Body of pancreas (tissue), 4 donors: ENCODE measurements at regions not wholly inside any gene's neighbourhood (a gene's known extent, or its start where the extent isn't known, plus 50 kb on each side); places are given as distances from the start of the nearest gene placed in this dataset.

Experiments used
- ATAC-seq: fragments of 150-250 bp; one replicate; pipeline ENCODE4 v1.9.1; 2016
- DNase-seq, 4 donors: peaks; one replicate each; pipeline ENCODE4 v3.0.0-alpha.2; 2019
- H3K27ac ChIP-seq, 4 donors: fragments of 200-600 bp; sonication (generic); 1 replicate in 3 of 4; 2 replicates in 1 of 4; pipeline versions ENCODE4 v1.5.1 to v1.6.1; 2016 to 2019; ENCODE audit warnings: mild to moderate bottlenecking in 1 of 4, mixed read lengths in 1 of 4, moderate library complexity in 1 of 4
- H3K27me3 ChIP-seq, 2 donors: fragments of 200-600 bp; sonication (generic); one replicate each; pipeline ENCODE4 v1.6.0; 2016; ENCODE audit warnings: mild to moderate bottlenecking in 1 of 2
- H3K36me3 ChIP-seq, 2 donors: fragments of 200-600 bp; sonication (generic); replicated peaks in 1 of 2; 2 replicates each; pipeline ENCODE4 v1.5.1; 2016; ENCODE audit warnings: low read depth in 2 of 2; ENCODE audit not compliant: insufficient read depth in 1 of 2
- H3K4me1 ChIP-seq: fragments of 200-600 bp; sonication (generic); one replicate; pipeline ENCODE4 v1.6.0; 2016
- H3K4me3 ChIP-seq, 2 donors: fragments of 200-600 bp; sonication (generic); 1 replicate in 1 of 2; 2 replicates in 1 of 2; pipeline ENCODE4 v1.5.1; 2016 to 2019
- H3K9me3 ChIP-seq, 3 donors: fragments of 200-600 bp; sonication (generic); 1 replicate in 2 of 3; 2 replicates in 1 of 3; pipeline ENCODE4 v1.5.1; 2016
- POLR2A ChIP-seq, 3 donors: fragments of 450-650 bp; IDR thresholded peaks; one replicate each; pipeline ENCODE4 v1.6.1; 2016; ENCODE audit warnings: antibody characterized with exemption in 3 of 3, mild to moderate bottlenecking in 2 of 3
- WGBS, 2 donors: methylation state at CpG; one replicate each; pipeline ENCODE4 v1.1.5; 2017; 5-methylcytosine and 5-hydroxymethylcytosine counted together
- intact Hi-C: fragments of 100-400 bp; cut with DNase I; formaldehyde crosslinking; loops from one replicate; pipeline ENCODE4 v1.15.1; 2023
- TF ChIP-seq, protein P1 (sequence below), 7 experiments: fragments of 450-650 bp in 4 of 7; fragments of 200-600 bp in 3 of 7; sonication (generic) in 3 of 7; IDR thresholded peaks; one replicate each; pipeline ENCODE4 v1.5.1; 2016 to 2019; ENCODE audit warnings: antibody characterized with exemption in 7 of 7

- Histone ChIP-seq H3K36me3 (no peaks in the 10 kb centered on the region), H3K9me3 (no peaks in the 10 kb centered on the region), H3K4me1 (no peaks in the 10 kb centered on the region), H3K27ac (no peak overlapping the region), H3K27me3 (no peaks in the 10 kb centered on the region), H3K4me3 (no peak overlapping the region)
- 0 to 1% methylated on average over 2 of the region's 2 CpGs for WGBS, 2 donors
- ATAC-seq: no peak
- intact Hi-C loops: no loop called here
- no peak for DNase-seq
- TF ChIP-seq POLR2A (IDR thresholded peaks at IDR 0.05): no peak
- TF ChIP-seq, protein P1, sequence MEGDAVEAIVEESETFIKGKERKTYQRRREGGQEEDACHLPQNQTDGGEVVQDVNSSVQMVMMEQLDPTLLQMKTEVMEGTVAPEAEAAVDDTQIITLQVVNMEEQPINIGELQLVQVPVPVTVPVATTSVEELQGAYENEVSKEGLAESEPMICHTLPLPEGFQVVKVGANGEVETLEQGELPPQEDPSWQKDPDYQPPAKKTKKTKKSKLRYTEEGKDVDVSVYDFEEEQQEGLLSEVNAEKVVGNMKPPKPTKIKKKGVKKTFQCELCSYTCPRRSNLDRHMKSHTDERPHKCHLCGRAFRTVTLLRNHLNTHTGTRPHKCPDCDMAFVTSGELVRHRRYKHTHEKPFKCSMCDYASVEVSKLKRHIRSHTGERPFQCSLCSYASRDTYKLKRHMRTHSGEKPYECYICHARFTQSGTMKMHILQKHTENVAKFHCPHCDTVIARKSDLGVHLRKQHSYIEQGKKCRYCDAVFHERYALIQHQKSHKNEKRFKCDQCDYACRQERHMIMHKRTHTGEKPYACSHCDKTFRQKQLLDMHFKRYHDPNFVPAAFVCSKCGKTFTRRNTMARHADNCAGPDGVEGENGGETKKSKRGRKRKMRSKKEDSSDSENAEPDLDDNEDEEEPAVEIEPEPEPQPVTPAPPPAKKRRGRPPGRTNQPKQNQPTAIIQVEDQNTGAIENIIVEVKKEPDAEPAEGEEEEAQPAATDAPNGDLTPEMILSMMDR (IDR thresholded peaks at IDR 0.05): no peak
These were observed 56.9 kb downstream of the SLITRK6 start for GRCh38 chr13:85742355-85742754.

GRCh38 chr13:85741017-85741416 lies 58.2 kb downstream of the SLITRK6 start:
- intact Hi-C loops: no loop called here
- Histone ChIP-seq H3K4me3 (no peak overlapping the region), H3K9me3 (no peaks in the 10 kb centered on the region), H3K27me3 (no peaks in the 10 kb centered on the region), H3K4me1 (no peaks in the 10 kb centered on the region), H3K27ac (no peak overlapping the region), H3K36me3 (no peaks in the 10 kb centered on the region)
- DNase-seq: no peak
- WGBS, 2 donors: 64 to 67% methylated on average over 3 of the region's 3 CpGs
- TF ChIP-seq POLR2A (IDR thresholded peaks at IDR 0.05): no peak
- TF ChIP-seq, protein P1 (IDR thresholded peaks at IDR 0.05): no peak
- ATAC-seq: no peak

- Histone ChIP-seq H3K9me3 (no peaks in the 10 kb centered on the region), H3K27me3 (no peaks in the 10 kb centered on the region), H3K36me3 (no peaks in the 10 kb centered on the region), H3K4me3 (no peak overlapping the region), H3K4me1 (no peaks in the 10 kb centered on the region), H3K27ac (no peak overlapping the region)
- DNase-seq (no peak), ATAC-seq (no peak)
- 58 to 59% methylated on average over 9 of the region's 9 CpGs for WGBS, 2 donors
- TF ChIP-seq, protein P1 (IDR thresholded peaks at IDR 0.05): no peak
- TF ChIP-seq POLR2A (IDR thresholded peaks at IDR 0.05): no peak
- intact Hi-C loops: no loop called here
These were observed 60.4 kb downstream of the SLITRK6 start for GRCh38 chr13:85738696-85739320.

DNA sequence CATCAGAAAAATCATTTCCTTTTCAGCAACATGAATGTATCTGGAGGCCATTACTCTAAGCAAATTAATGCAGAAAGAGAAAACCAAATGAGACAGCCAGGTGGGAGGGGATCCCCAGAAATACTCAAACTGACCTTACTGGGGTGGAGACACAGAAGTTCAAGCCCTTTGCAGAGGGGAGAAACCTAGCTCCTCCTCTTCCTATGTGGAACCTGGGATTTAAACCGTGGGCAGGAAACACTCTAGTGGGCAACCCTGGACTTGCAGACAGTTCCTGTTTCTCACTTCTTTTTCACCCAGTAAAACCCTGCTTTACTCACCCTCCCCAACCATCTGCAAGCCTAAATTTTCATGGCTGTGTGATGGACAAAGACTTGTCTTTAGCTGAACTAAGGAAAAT lies 61.3 kb downstream of the SLITRK6 start:
- intact Hi-C loops: no loop called here
- ATAC-seq (no peak), DNase-seq (no peak)
- no peaks in the 10 kb centered on the region for H3K36me3 ChIP-seq
- WGBS, 2 donors: 60 to 64% methylated on average over 1 of the region's 1 CpG
- no peaks in the 10 kb centered on the region for H3K4me1 ChIP-seq
- no peaks in the 10 kb centered on the region for H3K9me3 ChIP-seq
- TF ChIP-seq POLR2A (IDR thresholded peaks at IDR 0.05): no peak
- TF ChIP-seq, protein P1 (IDR thresholded peaks at IDR 0.05): no peak
- no peak overlapping the region for H3K27ac ChIP-seq
- no peak overlapping the region for H3K4me3 ChIP-seq
- H3K27me3 ChIP-seq: no peaks in the 10 kb centered on the region

DNA sequence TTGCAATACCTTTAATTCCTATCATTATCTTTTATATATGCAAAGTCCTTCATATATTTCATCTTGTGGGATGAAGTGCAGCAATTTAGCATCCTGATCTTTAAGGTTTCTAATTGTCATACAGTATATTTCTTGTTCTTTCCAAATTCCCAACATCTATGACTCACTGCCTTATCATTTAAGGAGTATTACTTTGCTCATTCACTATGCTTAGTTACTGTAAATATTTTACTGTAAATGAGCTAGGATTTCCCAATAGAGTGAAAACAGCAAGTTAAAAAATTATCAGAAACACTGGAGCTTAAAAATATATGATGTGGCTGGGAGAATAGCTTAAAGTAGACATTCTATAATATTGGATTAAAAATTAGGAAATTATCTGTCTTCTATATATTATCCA lies 69.9 kb downstream of the SLITRK6 start:
- Histone ChIP-seq H3K9me3 (no peaks in the 10 kb centered on the region), H3K36me3 (no peaks in the 10 kb centered on the region), H3K27me3 (no peaks in the 10 kb centered on the region), H3K4me1 (no peaks in the 10 kb centered on the region), H3K27ac (no peak overlapping the region), H3K4me3 (no peak overlapping the region)
- TF ChIP-seq, protein P1 (IDR thresholded peaks at IDR 0.05): no peak
- TF ChIP-seq POLR2A (IDR thresholded peaks at IDR 0.05): no peak
- ATAC-seq (no peak), DNase-seq (no peak)
- intact Hi-C loops: no loop called here
